ENCODE measurements at regions not wholly inside any gene's neighbourhood (a gene's known extent, or its start where the extent isn't known, plus 50 kb on each side); places are given as distances from the start of the nearest gene placed in this dataset.
"Not testable (repeated sequence)": the region's sequence is repeated elsewhere in the genome, so short reads cannot be mapped to it uniquely, and the experiment has no call there.

GRCh38 chr12:83904175-83904574, 1008.4 kb downstream of the SLC6A15 start:
- ATAC-seq (no peak), DNase-seq (no peak)
- Histone ChIP-seq H3K4me3 (no peak overlapping the region), H3K27ac (no peak overlapping the region), H3K36me3 (no peaks in the 10 kb centered on the region), H3K9me3 (peaks cover 0 to 2% of the 10 kb centered on the region in 2 donors), H3K4me1 (no peaks in the 10 kb centered on the region), H3K27me3 (no peaks in the 10 kb centered on the region)
- TF ChIP-seq, protein P1, sequence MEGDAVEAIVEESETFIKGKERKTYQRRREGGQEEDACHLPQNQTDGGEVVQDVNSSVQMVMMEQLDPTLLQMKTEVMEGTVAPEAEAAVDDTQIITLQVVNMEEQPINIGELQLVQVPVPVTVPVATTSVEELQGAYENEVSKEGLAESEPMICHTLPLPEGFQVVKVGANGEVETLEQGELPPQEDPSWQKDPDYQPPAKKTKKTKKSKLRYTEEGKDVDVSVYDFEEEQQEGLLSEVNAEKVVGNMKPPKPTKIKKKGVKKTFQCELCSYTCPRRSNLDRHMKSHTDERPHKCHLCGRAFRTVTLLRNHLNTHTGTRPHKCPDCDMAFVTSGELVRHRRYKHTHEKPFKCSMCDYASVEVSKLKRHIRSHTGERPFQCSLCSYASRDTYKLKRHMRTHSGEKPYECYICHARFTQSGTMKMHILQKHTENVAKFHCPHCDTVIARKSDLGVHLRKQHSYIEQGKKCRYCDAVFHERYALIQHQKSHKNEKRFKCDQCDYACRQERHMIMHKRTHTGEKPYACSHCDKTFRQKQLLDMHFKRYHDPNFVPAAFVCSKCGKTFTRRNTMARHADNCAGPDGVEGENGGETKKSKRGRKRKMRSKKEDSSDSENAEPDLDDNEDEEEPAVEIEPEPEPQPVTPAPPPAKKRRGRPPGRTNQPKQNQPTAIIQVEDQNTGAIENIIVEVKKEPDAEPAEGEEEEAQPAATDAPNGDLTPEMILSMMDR (IDR thresholded peaks at IDR 0.05), result no peak
- intact Hi-C loops (cut with DNase I), result no loop called here

DNA sequence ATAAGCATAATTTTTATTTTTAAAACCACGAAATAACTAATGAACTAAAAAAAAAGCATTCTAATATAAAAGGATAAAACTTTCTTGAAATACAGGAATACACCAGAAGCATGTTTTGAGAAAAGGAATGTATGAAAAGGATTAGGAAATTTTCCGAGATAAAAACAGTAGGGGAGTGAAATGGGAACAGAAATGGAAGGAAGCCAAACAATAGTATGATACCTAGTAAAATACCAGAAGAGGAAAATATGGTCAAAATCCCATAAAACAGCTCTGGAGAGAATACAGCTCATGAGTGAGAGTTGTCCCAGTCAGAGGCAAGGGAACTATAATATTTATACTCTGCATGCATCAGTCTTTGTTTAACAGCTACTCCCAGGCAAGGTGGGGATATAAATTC, 1016.2 kb downstream of the SLC6A15 start:
- TF ChIP-seq, protein P1 (IDR thresholded peaks at IDR 0.05), result no peak
- no peaks in the 10 kb centered on the region for H3K4me1 ChIP-seq
- ATAC-seq (no peak), DNase-seq (no peak)
- H3K4me3 ChIP-seq, result no peak overlapping the region
- H3K27me3 ChIP-seq, result no peaks in the 10 kb centered on the region
- intact Hi-C loops (cut with DNase I), result no loop called here
- H3K36me3 ChIP-seq, result no peaks in the 10 kb centered on the region
- peaks cover 0 to 8% of the 10 kb centered on the region in 2 donors for H3K9me3 ChIP-seq
- no peak overlapping the region for H3K27ac ChIP-seq

GRCh38 chr12:83893101-83893500, 1019.5 kb downstream of the SLC6A15 start:
- Histone ChIP-seq H3K4me3 (no peak overlapping the region), H3K9me3 (peaks cover 0 to 3% of the 10 kb centered on the region in 2 donors), H3K4me1 (no peaks in the 10 kb centered on the region), H3K27ac (no peak overlapping the region), H3K27me3 (no peaks in the 10 kb centered on the region), H3K36me3 (no peaks in the 10 kb centered on the region)
- ATAC-seq, result no peak
- intact Hi-C loops (cut with DNase I), result no loop called here
- TF ChIP-seq, protein P1 (IDR thresholded peaks at IDR 0.05), result no peak
- no peak for DNase-seq

GRCh38 chr12:83889745-83890144, 1022.9 kb downstream of the SLC6A15 start:
- H3K27ac ChIP-seq, result no peak overlapping the region
- intact Hi-C loops (cut with DNase I), result no loop called here
- no peaks in the 10 kb centered on the region for H3K4me1 ChIP-seq
- no peaks in the 10 kb centered on the region for H3K36me3 ChIP-seq
- H3K4me3 ChIP-seq, result no peak overlapping the region
- peaks cover 0 to 3% of the 10 kb centered on the region in 2 donors for H3K9me3 ChIP-seq
- no peak for ATAC-seq
- DNase-seq, result no peak
- TF ChIP-seq, protein P1 (IDR thresholded peaks at IDR 0.05), result no peak
- H3K27me3 ChIP-seq, result no peaks in the 10 kb centered on the region

- H3K9me3 ChIP-seq, result peaks cover 0 to 3% of the 10 kb centered on the region in 2 donors
- TF ChIP-seq, protein P1 (IDR thresholded peaks at IDR 0.05), result no peak
- H3K27ac ChIP-seq, result no peak overlapping the region
- ATAC-seq (no peak), DNase-seq (no peak)
- no peaks in the 10 kb centered on the region for H3K4me1 ChIP-seq
- no peaks in the 10 kb centered on the region for H3K36me3 ChIP-seq
- H3K27me3 ChIP-seq, result no peaks in the 10 kb centered on the region
- intact Hi-C loops (cut with DNase I), result no loop called here
- no peak overlapping the region for H3K4me3 ChIP-seq
Observed at GRCh38 chr12:83886479-83886878, 1026.1 kb downstream of the SLC6A15 start.

- H3K4me1 ChIP-seq; H3K27ac ChIP-seq; H3K4me3 ChIP-seq; H3K9me3 ChIP-seq; ATAC-seq; H3K36me3 ChIP-seq; H3K27me3 ChIP-seq; intact Hi-C loops (cut with DNase I): not testable (repeated sequence)
- DNase-seq, result peak in 1 of 4 donors; percentile 28
Observed at GRCh38 chr12:83870921-83871599, 1041.5 kb downstream of the SLC6A15 start.
